ENCODE measurements at regions not wholly inside any gene's neighbourhood (a gene's known extent, or its start where the extent isn't known, plus 50 kb on each side); places are given as distances from the start of the nearest gene placed in this dataset.
"Not testable (repeated sequence)": the region's sequence is repeated elsewhere in the genome, so short reads cannot be mapped to it uniquely, and the experiment has no call there.

DNA sequence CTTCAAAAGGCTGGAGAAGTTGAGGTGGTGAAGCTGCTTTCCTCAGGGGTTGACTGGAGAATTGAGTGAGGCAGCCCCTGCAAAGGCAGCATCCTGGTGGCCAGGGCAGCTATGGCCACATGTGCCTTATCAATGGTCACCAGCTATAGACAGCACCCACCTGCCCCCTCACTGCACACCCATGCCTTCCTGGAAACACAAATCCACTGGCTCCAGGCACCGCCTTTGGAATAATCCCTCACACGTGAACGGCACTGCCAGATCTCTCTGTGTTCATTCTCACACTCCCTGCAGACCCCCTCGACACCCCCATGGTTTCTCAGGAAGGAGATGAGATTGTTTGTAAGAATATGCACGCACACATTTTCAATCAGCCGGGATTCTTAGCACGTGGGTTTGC lies 1297.8 kb downstream of the TBC1D22A start:
- intact Hi-C loops (cut with micrococcal nuclease) = no loop called here
- no peaks in the 10 kb centered on the region for H3K9me3 Mint-ChIP-seq
- no peaks in the 10 kb centered on the region for H3K9me3 ChIP-seq (ENCODE audit: control insufficient read depth, insufficient read depth, low read length)
- H3K4me3 ChIP-seq (ENCODE audit: low read length) = no peak overlapping the region
- H3K27ac ChIP-seq (ENCODE audit: low read length) = no peak overlapping the region
- no peaks in the 10 kb centered on the region for H3K36me3 ChIP-seq (ENCODE audit: control insufficient read depth, insufficient read depth, low read length)
- TF ChIP-seq, protein P1, sequence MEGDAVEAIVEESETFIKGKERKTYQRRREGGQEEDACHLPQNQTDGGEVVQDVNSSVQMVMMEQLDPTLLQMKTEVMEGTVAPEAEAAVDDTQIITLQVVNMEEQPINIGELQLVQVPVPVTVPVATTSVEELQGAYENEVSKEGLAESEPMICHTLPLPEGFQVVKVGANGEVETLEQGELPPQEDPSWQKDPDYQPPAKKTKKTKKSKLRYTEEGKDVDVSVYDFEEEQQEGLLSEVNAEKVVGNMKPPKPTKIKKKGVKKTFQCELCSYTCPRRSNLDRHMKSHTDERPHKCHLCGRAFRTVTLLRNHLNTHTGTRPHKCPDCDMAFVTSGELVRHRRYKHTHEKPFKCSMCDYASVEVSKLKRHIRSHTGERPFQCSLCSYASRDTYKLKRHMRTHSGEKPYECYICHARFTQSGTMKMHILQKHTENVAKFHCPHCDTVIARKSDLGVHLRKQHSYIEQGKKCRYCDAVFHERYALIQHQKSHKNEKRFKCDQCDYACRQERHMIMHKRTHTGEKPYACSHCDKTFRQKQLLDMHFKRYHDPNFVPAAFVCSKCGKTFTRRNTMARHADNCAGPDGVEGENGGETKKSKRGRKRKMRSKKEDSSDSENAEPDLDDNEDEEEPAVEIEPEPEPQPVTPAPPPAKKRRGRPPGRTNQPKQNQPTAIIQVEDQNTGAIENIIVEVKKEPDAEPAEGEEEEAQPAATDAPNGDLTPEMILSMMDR (IDR thresholded peaks at IDR 0.05) = no peak
- H3K27me3 ChIP-seq (ENCODE audit: control insufficient read depth, insufficient read depth, low read length) = peaks cover 3% of the 10 kb centered on the region
- no peak overlapping the region for H3K27ac Mint-ChIP-seq
- DNase-seq (no peak), ATAC-seq (no peak)
- no peaks in the 10 kb centered on the region for H3K4me1 ChIP-seq (ENCODE audit: control insufficient read depth, insufficient read depth, low read length)
- WGBS (ENCODE audit: insufficient coverage) = 82% methylated on average over 5 of the region's 7 CpGs
- H3K4me3 Mint-ChIP-seq = no peak overlapping the region
- H3K36me3 Mint-ChIP-seq = no peaks in the 10 kb centered on the region
- peaks cover 26 to 40% of the 10 kb centered on the region in 2 donors for H3K27me3 Mint-ChIP-seq (ENCODE audit: low read depth in 2 of 2)
- H3K4me1 Mint-ChIP-seq = peaks cover 0 to 7% of the 10 kb centered on the region in 2 donors

DNA sequence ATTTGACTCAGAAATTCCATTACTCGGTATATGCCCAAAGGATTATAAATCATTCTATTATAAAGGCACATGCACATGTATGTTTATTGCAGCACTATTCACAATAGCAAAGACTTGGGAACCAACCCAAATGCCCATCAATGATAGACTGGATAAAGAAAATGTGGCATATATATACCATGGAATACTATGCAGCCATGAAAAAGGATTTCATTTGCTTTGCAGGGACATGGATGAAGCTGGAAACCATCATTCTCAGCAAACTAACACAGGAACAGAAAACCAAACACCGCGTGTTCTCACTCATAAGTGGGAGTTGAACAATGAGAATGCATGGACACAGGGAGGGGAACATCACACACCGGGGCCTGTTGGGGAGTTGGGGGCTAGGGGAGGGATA lies 1297.1 kb downstream of the TBC1D22A start:
- H3K4me1 Mint-ChIP-seq; H3K9me3 ChIP-seq (ENCODE audit: control insufficient read depth, insufficient read depth, low read length); H3K36me3 ChIP-seq (ENCODE audit: control insufficient read depth, insufficient read depth, low read length); H3K36me3 Mint-ChIP-seq; H3K4me3 ChIP-seq (ENCODE audit: low read length); H3K27me3 ChIP-seq (ENCODE audit: control insufficient read depth, insufficient read depth, low read length); ATAC-seq; H3K27ac ChIP-seq (ENCODE audit: low read length); H3K4me1 ChIP-seq (ENCODE audit: control insufficient read depth, insufficient read depth, low read length); H3K4me3 Mint-ChIP-seq; H3K27ac Mint-ChIP-seq; DNase-seq; H3K9me3 Mint-ChIP-seq; intact Hi-C loops (cut with micrococcal nuclease): not testable (repeated sequence)
- WGBS (ENCODE audit: insufficient coverage) = 92% methylated on average over 2 of the region's 4 CpGs
- H3K27me3 Mint-ChIP-seq (ENCODE audit: low read depth in 2 of 2) = peaks cover 19 to 32% of the 10 kb centered on the region in 2 donors

DNA sequence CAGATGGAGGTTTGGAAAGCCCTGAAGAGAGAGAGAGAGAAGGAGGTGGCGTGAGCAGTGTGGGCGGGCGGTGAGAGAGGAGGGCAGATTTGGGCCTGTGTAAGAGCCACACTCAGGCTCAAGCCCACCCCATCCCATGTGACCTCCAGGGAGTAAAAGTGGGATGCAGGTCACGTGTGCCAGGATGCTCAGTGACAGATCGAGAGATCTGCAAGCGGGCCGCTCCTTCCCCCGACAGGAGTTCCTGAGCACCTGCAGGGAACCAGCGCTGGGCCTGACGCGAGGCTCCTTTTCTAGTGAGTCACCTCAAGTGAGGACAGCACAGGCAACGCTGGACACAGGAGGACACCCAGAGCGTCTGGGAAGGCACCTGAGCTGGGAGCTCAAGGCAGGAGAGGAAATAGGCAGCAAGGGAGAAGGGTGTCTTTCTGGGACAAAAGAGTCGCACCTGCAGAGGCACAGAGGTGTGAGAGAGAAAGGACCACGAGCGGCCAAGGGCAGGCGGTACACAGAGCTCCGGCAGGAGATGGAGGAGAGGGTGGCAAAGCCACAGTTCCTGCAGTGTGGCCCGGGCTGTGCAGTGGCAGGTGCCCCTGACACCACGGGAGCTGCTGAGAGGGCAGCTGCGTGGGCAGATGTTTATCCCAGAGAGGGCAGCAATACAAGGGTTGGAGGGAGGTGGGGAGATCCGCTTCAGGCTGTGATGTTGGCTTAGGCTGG lies 1294.8 kb downstream of the TBC1D22A start:
- Mint-ChIP-seq H3K27me3 (ENCODE audit: low read depth in 2 of 2) (peaks cover 19 to 32% of the 10 kb centered on the region in 2 donors), H3K9me3 (no peaks in the 10 kb centered on the region), H3K36me3 (no peaks in the 10 kb centered on the region), H3K27ac (no peak overlapping the region), H3K4me3 (no peak overlapping the region), H3K4me1 (peaks cover 0 to 7% of the 10 kb centered on the region in 2 donors)
- no peaks in the 10 kb centered on the region for H3K36me3 ChIP-seq (ENCODE audit: control insufficient read depth, insufficient read depth, low read length)
- H3K4me3 ChIP-seq (ENCODE audit: low read length) = no peak overlapping the region
- intact Hi-C loops (cut with micrococcal nuclease) = no loop called here
- TF ChIP-seq, protein P1 (IDR thresholded peaks at IDR 0.05) = no peak
- no peaks in the 10 kb centered on the region for H3K9me3 ChIP-seq (ENCODE audit: control insufficient read depth, insufficient read depth, low read length)
- DNase-seq = no peak
- peaks cover 3% of the 10 kb centered on the region for H3K27me3 ChIP-seq (ENCODE audit: control insufficient read depth, insufficient read depth, low read length)
- WGBS (ENCODE audit: insufficient coverage) = 85% methylated on average over 22 of the region's 22 CpGs
- H3K27ac ChIP-seq (ENCODE audit: low read length) = no peak overlapping the region
- no peaks in the 10 kb centered on the region for H3K4me1 ChIP-seq (ENCODE audit: control insufficient read depth, insufficient read depth, low read length)
- no peak for ATAC-seq

DNA sequence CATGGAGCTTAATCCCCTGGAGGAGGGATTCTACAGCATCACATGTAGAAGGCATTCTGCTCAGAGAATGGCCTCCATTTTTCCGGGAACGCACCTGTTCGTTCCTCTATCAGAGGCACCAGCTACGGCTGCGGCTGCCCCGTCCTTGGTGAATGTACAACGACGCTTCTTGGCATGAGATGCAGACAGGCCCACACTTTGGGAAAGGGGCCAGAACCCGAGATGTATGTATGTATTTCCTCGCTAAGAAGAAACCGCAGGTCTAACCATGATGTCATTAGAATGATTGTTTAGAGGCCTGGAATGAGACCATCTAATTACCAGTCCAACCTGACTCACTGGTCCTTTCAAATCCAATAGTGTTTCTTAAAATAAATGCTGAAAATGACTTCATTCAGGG lies 1293.4 kb downstream of the TBC1D22A start:
- 95% methylated on average over 11 of the region's 11 CpGs for WGBS (ENCODE audit: insufficient coverage)
- H3K36me3 Mint-ChIP-seq = no peaks in the 10 kb centered on the region
- no peaks in the 10 kb centered on the region for H3K9me3 Mint-ChIP-seq
- H3K27ac Mint-ChIP-seq = no peak overlapping the region
- Histone ChIP-seq H3K27me3 (ENCODE audit: control insufficient read depth, insufficient read depth, low read length) (peaks cover 3% of the 10 kb centered on the region), H3K4me3 (ENCODE audit: low read length) (no peak overlapping the region), H3K9me3 (ENCODE audit: control insufficient read depth, insufficient read depth, low read length) (no peaks in the 10 kb centered on the region), H3K36me3 (ENCODE audit: control insufficient read depth, insufficient read depth, low read length) (no peaks in the 10 kb centered on the region), H3K4me1 (ENCODE audit: control insufficient read depth, insufficient read depth, low read length) (no peaks in the 10 kb centered on the region), H3K27ac (ENCODE audit: low read length) (no peak overlapping the region)
- intact Hi-C loops (cut with micrococcal nuclease) = no loop called here
- DNase-seq (no peak), ATAC-seq (no peak)
- peaks cover 19 to 24% of the 10 kb centered on the region in 2 donors for H3K27me3 Mint-ChIP-seq (ENCODE audit: low read depth in 2 of 2)
- peaks cover 0 to 7% of the 10 kb centered on the region in 2 donors for H3K4me1 Mint-ChIP-seq
- H3K4me3 Mint-ChIP-seq = no peak overlapping the region
- TF ChIP-seq, protein P1 (IDR thresholded peaks at IDR 0.05) = no peak
